Panc1 (cell line): ENCODE measurements at regions not wholly inside any gene's neighbourhood (a gene's known extent, or its start where the extent isn't known, plus 50 kb on each side); places are given as distances from the start of the nearest gene placed in this dataset.

Source experiments
- SIN3A ChIP-seq: IDR thresholded peaks from 2 replicates; pipeline ENCODE4 v1.6.1; 2012; ENCODE audit warnings: low read depth, mild to moderate bottlenecking, low read length, moderate library complexity, borderline replicate concordance; ENCODE audit not compliant: insufficient read depth
- TCF7L2 ChIP-seq: IDR thresholded peaks from 2 replicates; pipeline ENCODE4 v1.6.1; 2011; ENCODE audit warnings: mild to moderate bottlenecking, low read depth, low read length, inconsistent platforms
- TF ChIP-seq, protein P1 (sequence below): fragments of 450-650 bp; IDR thresholded peaks from 2 replicates; pipeline ENCODE4 v1.5.1; 2017; ENCODE audit warnings: mild to moderate bottlenecking
- TF ChIP-seq, protein P2 (sequence below), 2 experiments: IDR thresholded peaks; 2 replicates each; pipeline ENCODE4 v1.6.1; 2011 to 2012; ENCODE audit warnings: low read depth in 2 of 2, control low read depth in 1 of 2, low read length in 1 of 2, mild to moderate bottlenecking in 1 of 2, moderate library complexity in 1 of 2; ENCODE audit not compliant: insufficient read depth in 1 of 2

DNA sequence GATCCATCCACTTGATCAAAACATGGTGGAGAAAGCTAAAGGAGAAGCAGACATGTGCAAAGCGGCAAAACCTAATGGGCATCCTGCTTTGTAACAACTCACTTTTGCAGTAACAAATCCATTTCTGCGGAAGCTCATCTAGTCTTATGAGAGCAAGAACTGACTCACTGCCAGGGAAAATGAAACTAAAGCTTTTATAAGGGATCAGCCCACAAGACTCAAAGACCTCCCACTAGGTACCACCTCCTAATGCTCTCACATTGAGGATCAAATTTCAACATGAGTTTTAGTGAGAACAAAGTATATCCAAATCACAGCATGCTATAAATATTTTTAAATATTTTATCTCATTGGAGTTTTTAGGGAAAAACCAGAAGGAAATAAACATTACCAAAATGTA is 120.1 kb upstream of the GNAI1 start:
- TF ChIP-seq, protein P1, sequence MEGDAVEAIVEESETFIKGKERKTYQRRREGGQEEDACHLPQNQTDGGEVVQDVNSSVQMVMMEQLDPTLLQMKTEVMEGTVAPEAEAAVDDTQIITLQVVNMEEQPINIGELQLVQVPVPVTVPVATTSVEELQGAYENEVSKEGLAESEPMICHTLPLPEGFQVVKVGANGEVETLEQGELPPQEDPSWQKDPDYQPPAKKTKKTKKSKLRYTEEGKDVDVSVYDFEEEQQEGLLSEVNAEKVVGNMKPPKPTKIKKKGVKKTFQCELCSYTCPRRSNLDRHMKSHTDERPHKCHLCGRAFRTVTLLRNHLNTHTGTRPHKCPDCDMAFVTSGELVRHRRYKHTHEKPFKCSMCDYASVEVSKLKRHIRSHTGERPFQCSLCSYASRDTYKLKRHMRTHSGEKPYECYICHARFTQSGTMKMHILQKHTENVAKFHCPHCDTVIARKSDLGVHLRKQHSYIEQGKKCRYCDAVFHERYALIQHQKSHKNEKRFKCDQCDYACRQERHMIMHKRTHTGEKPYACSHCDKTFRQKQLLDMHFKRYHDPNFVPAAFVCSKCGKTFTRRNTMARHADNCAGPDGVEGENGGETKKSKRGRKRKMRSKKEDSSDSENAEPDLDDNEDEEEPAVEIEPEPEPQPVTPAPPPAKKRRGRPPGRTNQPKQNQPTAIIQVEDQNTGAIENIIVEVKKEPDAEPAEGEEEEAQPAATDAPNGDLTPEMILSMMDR, result no peak
- TF ChIP-seq SIN3A (no peak), TCF7L2 (no peak)
- TF ChIP-seq, protein P2, sequence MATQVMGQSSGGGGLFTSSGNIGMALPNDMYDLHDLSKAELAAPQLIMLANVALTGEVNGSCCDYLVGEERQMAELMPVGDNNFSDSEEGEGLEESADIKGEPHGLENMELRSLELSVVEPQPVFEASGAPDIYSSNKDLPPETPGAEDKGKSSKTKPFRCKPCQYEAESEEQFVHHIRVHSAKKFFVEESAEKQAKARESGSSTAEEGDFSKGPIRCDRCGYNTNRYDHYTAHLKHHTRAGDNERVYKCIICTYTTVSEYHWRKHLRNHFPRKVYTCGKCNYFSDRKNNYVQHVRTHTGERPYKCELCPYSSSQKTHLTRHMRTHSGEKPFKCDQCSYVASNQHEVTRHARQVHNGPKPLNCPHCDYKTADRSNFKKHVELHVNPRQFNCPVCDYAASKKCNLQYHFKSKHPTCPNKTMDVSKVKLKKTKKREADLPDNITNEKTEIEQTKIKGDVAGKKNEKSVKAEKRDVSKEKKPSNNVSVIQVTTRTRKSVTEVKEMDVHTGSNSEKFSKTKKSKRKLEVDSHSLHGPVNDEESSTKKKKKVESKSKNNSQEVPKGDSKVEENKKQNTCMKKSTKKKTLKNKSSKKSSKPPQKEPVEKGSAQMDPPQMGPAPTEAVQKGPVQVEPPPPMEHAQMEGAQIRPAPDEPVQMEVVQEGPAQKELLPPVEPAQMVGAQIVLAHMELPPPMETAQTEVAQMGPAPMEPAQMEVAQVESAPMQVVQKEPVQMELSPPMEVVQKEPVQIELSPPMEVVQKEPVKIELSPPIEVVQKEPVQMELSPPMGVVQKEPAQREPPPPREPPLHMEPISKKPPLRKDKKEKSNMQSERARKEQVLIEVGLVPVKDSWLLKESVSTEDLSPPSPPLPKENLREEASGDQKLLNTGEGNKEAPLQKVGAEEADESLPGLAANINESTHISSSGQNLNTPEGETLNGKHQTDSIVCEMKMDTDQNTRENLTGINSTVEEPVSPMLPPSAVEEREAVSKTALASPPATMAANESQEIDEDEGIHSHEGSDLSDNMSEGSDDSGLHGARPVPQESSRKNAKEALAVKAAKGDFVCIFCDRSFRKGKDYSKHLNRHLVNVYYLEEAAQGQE (IDR thresholded peaks at IDR 0.05; ENCODE audit: insufficient read depth in 1 of 2, low read depth in 2 of 2, low read length in 1 of 2), result no peak
